ENCODE measurements at regions not wholly inside any gene's neighbourhood (a gene's known extent, or its start where the extent isn't known, plus 50 kb on each side); places are given as distances from the start of the nearest gene placed in this dataset.
A peak's percentile ranks its signal among the peaks of the same experiment; 100 is the strongest.

DNA sequence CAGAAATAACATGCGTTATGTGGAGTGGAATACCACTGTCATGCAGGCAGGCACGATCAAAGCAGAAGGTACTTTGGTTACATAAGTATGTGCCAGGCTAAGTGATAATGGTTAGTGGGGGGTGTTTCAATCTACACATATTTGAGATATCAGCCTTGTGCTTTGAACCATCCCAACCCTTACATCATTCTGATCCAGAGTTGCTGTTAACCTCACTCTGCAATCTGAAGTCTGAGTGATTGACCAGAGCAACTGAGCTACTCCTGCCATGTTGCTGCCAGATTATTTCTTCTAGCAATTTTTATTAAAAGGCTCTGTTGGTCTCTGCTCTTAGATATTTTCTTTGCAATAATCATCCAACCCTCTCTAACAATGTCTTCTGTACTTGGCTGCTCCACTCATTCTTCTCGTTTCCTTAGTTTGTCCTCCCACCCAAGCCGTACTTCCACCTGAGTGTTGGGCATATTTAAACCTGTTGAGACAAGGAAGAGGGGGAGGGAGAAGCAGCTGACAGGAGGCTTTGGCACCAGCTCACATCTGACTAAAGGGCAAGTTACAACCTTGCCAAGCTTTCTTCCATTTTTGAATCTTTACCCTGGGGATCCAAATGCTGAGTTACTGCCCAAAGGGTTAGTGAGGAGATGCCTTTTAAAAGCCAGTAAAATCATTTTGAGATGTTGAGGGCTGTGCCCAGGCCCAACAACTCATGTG is 114.1 kb upstream of the SESN3 start:
- Histone ChIP-seq H3K27ac (peak overlapping the region in 1 of 4 donors; percentile 36), H3K4me3 (no peak overlapping the region), H3K36me3 (no peaks in the 10 kb centered on the region), H3K9me3 (peaks cover 0 to 12% (median 0%) of the 10 kb centered on the region in 3 donors), H3K27me3 (no peaks in the 10 kb centered on the region), H3K4me1 (peaks cover 5 to 48% (median 10%) of the 10 kb centered on the region in 3 donors)
- no peak for TF ChIP-seq POLR2A (IDR thresholded peaks at IDR 0.05)
- TF ChIP-seq, protein P1, sequence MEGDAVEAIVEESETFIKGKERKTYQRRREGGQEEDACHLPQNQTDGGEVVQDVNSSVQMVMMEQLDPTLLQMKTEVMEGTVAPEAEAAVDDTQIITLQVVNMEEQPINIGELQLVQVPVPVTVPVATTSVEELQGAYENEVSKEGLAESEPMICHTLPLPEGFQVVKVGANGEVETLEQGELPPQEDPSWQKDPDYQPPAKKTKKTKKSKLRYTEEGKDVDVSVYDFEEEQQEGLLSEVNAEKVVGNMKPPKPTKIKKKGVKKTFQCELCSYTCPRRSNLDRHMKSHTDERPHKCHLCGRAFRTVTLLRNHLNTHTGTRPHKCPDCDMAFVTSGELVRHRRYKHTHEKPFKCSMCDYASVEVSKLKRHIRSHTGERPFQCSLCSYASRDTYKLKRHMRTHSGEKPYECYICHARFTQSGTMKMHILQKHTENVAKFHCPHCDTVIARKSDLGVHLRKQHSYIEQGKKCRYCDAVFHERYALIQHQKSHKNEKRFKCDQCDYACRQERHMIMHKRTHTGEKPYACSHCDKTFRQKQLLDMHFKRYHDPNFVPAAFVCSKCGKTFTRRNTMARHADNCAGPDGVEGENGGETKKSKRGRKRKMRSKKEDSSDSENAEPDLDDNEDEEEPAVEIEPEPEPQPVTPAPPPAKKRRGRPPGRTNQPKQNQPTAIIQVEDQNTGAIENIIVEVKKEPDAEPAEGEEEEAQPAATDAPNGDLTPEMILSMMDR (IDR thresholded peaks at IDR 0.05), result no peak
- 71 to 72% methylated on average over 4 of the region's 4 CpGs for WGBS, 2 donors
- no peak for DNase-seq
- intact Hi-C loops (cut with DNase I), result loop anchor here (10.0 kb wide), 1 partner anchor 360 kb away; no protein-coding TSS in a partner anchor

DNA sequence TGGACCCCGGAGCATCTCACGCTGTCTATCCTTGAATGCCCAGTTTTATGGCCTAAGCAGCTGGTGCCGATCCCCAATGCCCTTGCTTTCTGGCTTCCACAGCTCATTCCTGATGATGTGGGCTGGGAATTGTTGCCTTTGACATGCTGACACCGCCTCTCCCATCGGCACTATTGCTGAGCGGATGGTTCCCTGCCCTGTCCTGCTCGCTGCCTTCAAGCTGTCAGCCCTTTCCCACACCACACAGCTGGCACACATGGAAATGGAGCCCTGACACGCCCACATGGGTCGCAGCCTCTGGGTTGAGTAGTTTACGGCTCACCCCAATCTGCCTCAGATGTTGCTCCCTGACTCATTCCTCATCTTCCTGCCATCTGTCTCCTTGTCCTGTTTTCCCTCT is 110.2 kb upstream of the SESN3 start:
- H3K4me3 ChIP-seq, result no peak overlapping the region
- H3K27ac ChIP-seq, result peak overlapping the region in 2 of 4 donors; percentile 28 to 41
- DNase-seq, result no peak
- intact Hi-C loops (cut with DNase I), result loop anchor here (10.0 kb wide), 1 partner anchor 364 kb away; no protein-coding TSS in a partner anchor
- no peaks in the 10 kb centered on the region for H3K27me3 ChIP-seq
- no peaks in the 10 kb centered on the region for H3K36me3 ChIP-seq
- H3K9me3 ChIP-seq, result no peaks in the 10 kb centered on the region
- peaks cover 26 to 70% (median 40%) of the 10 kb centered on the region in 3 donors for H3K4me1 ChIP-seq
- TF ChIP-seq POLR2A (IDR thresholded peaks at IDR 0.05), result no peak
- TF ChIP-seq, protein P1 (IDR thresholded peaks at IDR 0.05), result no peak
- WGBS, 2 donors, result 41 to 58% methylated on average over 6 to 10 of the region's 10 CpGs

DNA sequence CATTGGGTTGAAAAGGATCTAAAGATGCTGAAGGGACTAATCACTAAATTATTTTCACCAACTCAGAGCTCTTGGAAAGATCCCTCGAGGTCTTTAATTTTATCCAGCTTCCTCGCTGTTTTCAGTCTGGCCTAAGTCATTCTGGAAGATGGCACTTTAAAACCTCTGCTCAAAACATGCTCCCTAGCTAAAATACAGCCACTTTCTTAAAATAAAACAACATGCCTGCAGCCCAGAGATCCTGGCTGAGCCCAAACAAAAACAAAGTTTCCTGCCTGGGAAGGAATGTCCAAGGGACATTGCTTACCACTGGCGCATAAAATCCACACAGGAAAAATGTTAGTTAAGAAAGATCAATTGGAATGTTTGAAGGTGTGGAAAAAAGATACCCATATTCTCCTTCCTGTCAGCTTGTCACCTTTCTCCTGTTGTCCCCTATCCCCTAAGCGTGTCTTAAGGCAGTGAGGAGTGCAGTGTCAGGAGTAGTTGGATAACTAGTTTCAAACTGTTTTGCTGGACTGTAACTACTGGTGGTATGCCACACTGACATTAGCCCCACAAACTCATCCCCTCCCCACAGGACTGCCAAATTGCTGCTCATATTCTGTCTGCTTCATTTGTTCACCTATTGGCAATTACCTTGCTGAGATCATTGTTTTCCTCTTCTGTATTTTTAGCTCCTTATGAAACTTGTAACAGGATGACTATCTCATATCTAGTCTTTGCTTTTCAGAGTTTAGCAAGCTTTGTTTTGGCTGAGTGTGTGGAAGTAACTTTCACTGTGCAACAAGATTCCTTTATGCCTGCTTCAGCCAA is 108.3 kb upstream of the SESN3 start:
- TF ChIP-seq, protein P1 (IDR thresholded peaks at IDR 0.05), result no peak
- no peak for TF ChIP-seq POLR2A (IDR thresholded peaks at IDR 0.05)
- intact Hi-C loops (cut with DNase I), result no loop called here
- H3K36me3 ChIP-seq, result no peaks in the 10 kb centered on the region
- no peaks in the 10 kb centered on the region for H3K27me3 ChIP-seq
- 45 to 53% methylated on average over 4 of the region's 4 CpGs for WGBS, 2 donors
- no peaks in the 10 kb centered on the region for H3K9me3 ChIP-seq
- H3K4me3 ChIP-seq, result no peak overlapping the region
- DNase-seq, result no peak
- peak overlapping the region; percentile 81 to 91 (median 88) for H3K27ac ChIP-seq
- H3K4me1 ChIP-seq, result peaks cover 26 to 61% (median 37%) of the 10 kb centered on the region in 3 donors

DNA sequence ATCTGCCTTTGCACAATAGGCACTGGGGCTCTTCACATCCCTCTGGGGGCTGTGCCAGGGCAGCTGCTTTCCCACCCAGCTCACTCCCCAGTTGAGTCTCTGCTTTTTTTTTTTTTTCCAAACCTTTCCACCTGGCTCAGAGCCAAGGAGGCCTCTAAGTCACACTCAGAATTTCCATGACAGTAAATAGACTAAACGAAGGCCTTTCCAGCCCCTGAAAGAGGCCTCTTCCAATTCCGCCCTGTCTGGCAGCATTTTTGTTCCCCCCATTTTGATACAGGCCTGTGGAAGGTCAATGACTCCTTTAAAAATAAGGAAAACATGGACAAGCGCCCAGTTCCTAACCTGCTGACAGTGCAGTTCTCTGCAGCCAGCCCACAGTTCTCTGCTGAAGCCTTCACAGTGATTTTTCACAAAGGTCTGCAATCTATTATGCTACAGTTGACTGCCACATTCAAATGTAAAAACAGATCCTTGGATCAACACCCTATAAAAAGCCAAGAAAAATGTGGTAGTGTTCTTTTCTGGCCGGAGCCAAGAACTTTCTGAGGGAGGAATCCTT is 107.5 kb upstream of the SESN3 start:
- Histone ChIP-seq H3K27me3 (no peaks in the 10 kb centered on the region), H3K4me1 (peaks cover 26 to 61% (median 37%) of the 10 kb centered on the region in 3 donors), H3K4me3 (no peak overlapping the region), H3K36me3 (no peaks in the 10 kb centered on the region), H3K9me3 (no peaks in the 10 kb centered on the region), H3K27ac (peak overlapping the region; percentile 81 to 91 (median 88))
- DNase-seq, result no peak
- no peak for TF ChIP-seq POLR2A (IDR thresholded peaks at IDR 0.05)
- TF ChIP-seq, protein P1 (IDR thresholded peaks at IDR 0.05), result no peak
- WGBS, 2 donors, result 23 to 30% methylated on average over 4 of the region's 4 CpGs
- intact Hi-C loops (cut with DNase I), result no loop called here

All from esophagus squamous epithelium (tissue), 5 donors.